Astrocyte of the spinal cord (primary cell): ENCODE measurements at regions not wholly inside any gene's neighbourhood (a gene's known extent, or its start where the extent isn't known, plus 50 kb on each side); places are given as distances from the start of the nearest gene placed in this dataset.

Source experiments
- DNase-seq: peaks from one replicate; pipeline ENCODE4 v3.0.0; 2011; ENCODE audit warnings: low read depth, low spot score
- H3K4me3 ChIP-seq: 2 replicates; pipeline ENCODE4 v1.5.1; 2011; ENCODE audit warnings: low read depth, mild to moderate bottlenecking, low read length, moderate library complexity
- CTCF ChIP-seq: IDR thresholded peaks from 2 replicates; pipeline ENCODE4 v1.5.1; 2012; ENCODE audit warnings: low read depth, mild to moderate bottlenecking, low read length, inconsistent platforms
- in situ Hi-C: cut with HindIII; loops from 2 replicates; pipeline ENCODE4 v1.10.0; 2017; ENCODE audit warnings: low sequenced_read_pairs

- no peak overlapping the region for H3K4me3 ChIP-seq
- in situ Hi-C loops = no loop called here
- DNase-seq = no peak
- no peak for TF ChIP-seq CTCF
Measured at GRCh38 chr9:129490583-129491486, 130.1 kb downstream of the C9orf50 start.

- in situ Hi-C loops = no loop called here
- peak overlapping the region; percentile 27 for H3K4me3 ChIP-seq
- TF ChIP-seq CTCF = no peak
- peak; percentile 44 for DNase-seq
Measured at GRCh38 chr9:129489838-129490582, 130.9 kb downstream of the C9orf50 start.

- in situ Hi-C loops = no loop called here
- DNase-seq = peak; percentile 71
- no peak for TF ChIP-seq CTCF
- peak overlapping the region; percentile 16 for H3K4me3 ChIP-seq
Measured at GRCh38 chr9:129487658-129488483, 133.0 kb downstream of the C9orf50 start.

- TF ChIP-seq CTCF = no peak
- DNase-seq = peak; percentile 46
- H3K4me3 ChIP-seq = no peak overlapping the region
- in situ Hi-C loops = no loop called here
Measured at GRCh38 chr9:129486756-129487657, 133.9 kb downstream of the C9orf50 start.

- in situ Hi-C loops = no loop called here
Measured at GRCh38 chr9:129485145-129485774, 135.6 kb downstream of the C9orf50 start.

More at GRCh38 chr9:129485145-129485774, 135.6 kb downstream of the C9orf50 start:
- TF ChIP-seq CTCF = no peak
- no peak overlapping the region for H3K4me3 ChIP-seq
- no peak for DNase-seq
